SK-N-SH treated with all-trans-retinoic acid at 6 μM for 48 hours (cell line): ENCODE measurements at regions not wholly inside any gene's neighbourhood (a gene's known extent, or its start where the extent isn't known, plus 50 kb on each side); places are given as distances from the start of the nearest gene placed in this dataset.

Experiments used
- BACH2 ChIP-seq: fragments of 250-450 bp; sonication (Bioruptor Pico); IDR thresholded peaks from 2 replicates; pipeline ENCODE4 v1.9.0; 2021; ENCODE audit warnings: mild to moderate bottlenecking, borderline replicate concordance
- OSR1 ChIP-seq: fragments of 250-450 bp; sonication (Bioruptor Pico); IDR thresholded peaks from 2 replicates; pipeline ENCODE4 v1.8.0; 2022; ENCODE audit warnings: moderate library complexity, mild to moderate bottlenecking, inconsistent platforms
- PATZ1 ChIP-seq: fragments of 250-450 bp; sonication (Bioruptor Pico); IDR thresholded peaks from 2 replicates; pipeline ENCODE4 v1.8.0; 2020; ENCODE audit warnings: mild to moderate bottlenecking, moderate library complexity, borderline replicate concordance

GRCh38 chr3:31096661-31097395, 202.4 kb upstream of the GADL1 start:
- TF ChIP-seq OSR1 = no peak
- no peak for TF ChIP-seq PATZ1 (CRISPR knock-in tag)
- no peak for TF ChIP-seq BACH2 (CRISPR knock-in tag)
